ENCODE measurements at regions not wholly inside any gene's neighbourhood (a gene's known extent, or its start where the extent isn't known, plus 50 kb on each side); places are given as distances from the start of the nearest gene placed in this dataset.

DNA sequence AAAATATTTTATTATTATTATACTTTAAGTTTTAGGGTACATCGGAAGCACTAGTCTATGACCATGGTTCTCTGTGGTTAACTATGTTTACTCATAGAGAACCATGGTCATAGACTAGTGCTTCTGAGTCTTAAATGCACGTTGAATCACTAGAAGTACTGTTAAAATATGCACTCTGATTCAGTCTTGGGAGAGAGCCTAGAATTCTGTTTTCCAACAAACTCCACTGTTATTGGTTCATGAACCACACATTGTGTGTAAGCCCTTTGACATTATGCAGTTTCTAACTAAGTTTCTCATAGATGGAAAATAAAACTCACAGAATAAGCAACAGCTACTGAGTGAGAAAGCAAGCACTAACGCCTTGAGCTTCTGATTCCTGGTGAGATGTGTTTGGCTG, 1120.6 kb downstream of the SORCS1 start:
- TF ChIP-seq EP300 (IDR thresholded peaks at IDR 0.05) (no peak), POLR2A (IDR thresholded peaks at IDR 0.05; ENCODE audit: low read depth) (no peak), POLR2AphosphoS5 (IDR thresholded peaks at IDR 0.05) (no peak)
- TF ChIP-seq, protein P1, sequence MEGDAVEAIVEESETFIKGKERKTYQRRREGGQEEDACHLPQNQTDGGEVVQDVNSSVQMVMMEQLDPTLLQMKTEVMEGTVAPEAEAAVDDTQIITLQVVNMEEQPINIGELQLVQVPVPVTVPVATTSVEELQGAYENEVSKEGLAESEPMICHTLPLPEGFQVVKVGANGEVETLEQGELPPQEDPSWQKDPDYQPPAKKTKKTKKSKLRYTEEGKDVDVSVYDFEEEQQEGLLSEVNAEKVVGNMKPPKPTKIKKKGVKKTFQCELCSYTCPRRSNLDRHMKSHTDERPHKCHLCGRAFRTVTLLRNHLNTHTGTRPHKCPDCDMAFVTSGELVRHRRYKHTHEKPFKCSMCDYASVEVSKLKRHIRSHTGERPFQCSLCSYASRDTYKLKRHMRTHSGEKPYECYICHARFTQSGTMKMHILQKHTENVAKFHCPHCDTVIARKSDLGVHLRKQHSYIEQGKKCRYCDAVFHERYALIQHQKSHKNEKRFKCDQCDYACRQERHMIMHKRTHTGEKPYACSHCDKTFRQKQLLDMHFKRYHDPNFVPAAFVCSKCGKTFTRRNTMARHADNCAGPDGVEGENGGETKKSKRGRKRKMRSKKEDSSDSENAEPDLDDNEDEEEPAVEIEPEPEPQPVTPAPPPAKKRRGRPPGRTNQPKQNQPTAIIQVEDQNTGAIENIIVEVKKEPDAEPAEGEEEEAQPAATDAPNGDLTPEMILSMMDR (IDR thresholded peaks at IDR 0.05), result no peak

All from esophagus muscularis mucosa (tissue), 4 donors.